Astrocyte (in vitro differentiated cells and primary cell): ENCODE measurements at regions not wholly inside any gene's neighbourhood (a gene's known extent, or its start where the extent isn't known, plus 50 kb on each side); places are given as distances from the start of the nearest gene placed in this dataset.

Experiments
- EZH2 ChIP-seq: IDR thresholded peaks from 2 replicates; pipeline ENCODE4 v1.6.1; 2012; ENCODE audit warnings: mild to moderate bottlenecking, low read length, inconsistent platforms; ENCODE audit not compliant: insufficient read depth
- TF ChIP-seq, protein P1 (sequence below): IDR thresholded peaks from 2 replicates; pipeline ENCODE4 v1.5.1; 2011; ENCODE audit warnings: low read depth, mild to moderate bottlenecking, inconsistent platforms, low read length, moderate library complexity; ENCODE audit not compliant: insufficient read depth

DNA sequence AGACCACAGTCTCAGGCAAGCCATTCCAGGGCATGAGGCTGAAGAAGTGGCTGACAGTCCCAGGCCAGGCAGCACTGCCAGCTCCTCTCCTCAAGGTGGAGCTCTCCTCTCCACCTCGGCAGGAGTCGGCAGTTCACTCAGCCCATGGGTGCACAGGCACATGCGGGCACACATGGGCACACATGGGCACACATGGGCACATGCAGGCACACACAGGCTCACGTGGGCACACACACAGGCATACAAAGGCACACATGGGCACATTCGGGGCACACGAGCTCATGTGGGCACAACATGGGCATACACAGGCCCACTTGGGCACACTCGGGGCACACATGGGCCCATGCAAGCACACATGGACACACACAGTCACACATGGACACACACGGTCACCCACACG is 65.3 kb upstream of the TAF1B start:
- TF ChIP-seq, protein P1, sequence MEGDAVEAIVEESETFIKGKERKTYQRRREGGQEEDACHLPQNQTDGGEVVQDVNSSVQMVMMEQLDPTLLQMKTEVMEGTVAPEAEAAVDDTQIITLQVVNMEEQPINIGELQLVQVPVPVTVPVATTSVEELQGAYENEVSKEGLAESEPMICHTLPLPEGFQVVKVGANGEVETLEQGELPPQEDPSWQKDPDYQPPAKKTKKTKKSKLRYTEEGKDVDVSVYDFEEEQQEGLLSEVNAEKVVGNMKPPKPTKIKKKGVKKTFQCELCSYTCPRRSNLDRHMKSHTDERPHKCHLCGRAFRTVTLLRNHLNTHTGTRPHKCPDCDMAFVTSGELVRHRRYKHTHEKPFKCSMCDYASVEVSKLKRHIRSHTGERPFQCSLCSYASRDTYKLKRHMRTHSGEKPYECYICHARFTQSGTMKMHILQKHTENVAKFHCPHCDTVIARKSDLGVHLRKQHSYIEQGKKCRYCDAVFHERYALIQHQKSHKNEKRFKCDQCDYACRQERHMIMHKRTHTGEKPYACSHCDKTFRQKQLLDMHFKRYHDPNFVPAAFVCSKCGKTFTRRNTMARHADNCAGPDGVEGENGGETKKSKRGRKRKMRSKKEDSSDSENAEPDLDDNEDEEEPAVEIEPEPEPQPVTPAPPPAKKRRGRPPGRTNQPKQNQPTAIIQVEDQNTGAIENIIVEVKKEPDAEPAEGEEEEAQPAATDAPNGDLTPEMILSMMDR = no peak
- TF ChIP-seq EZH2 = no peak
